ENCODE measurements at regions not wholly inside any gene's neighbourhood (a gene's known extent, or its start where the extent isn't known, plus 50 kb on each side); places are given as distances from the start of the nearest gene placed in this dataset.

DNA sequence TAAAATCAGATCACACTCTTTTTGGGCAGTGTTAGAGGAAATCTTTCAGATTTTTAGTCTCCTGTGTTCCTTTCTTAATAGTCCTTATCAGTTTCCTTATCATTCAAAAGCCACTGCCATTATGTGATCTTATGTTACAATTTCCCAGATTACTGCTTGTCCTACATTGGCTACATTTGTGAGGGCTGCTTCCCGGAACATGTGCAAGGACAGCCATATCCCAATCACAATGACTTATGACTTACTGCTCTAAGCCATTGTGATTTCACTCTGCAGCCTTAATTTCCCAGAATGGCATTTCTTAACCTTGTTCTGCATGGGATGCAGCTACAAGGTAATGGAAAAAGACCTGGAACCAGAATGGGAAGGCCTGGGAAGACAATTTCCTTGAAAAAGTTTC, 125.1 kb upstream of the PPP2R3A start:
- Histone ChIP-seq H3K79me2 (no peaks in the 10 kb centered on the region), H3K4me2 (ENCODE audit: low read length) (no peak overlapping the region), H3K4me3 (ENCODE audit: low read depth, low read length) (no peak overlapping the region), H3K27me3 (ENCODE audit: control insufficient read depth, insufficient read depth, low read length) (no peaks in the 10 kb centered on the region), H3K27ac (no peak overlapping the region), H3K4me1 (no peaks in the 10 kb centered on the region), H2AFZ (no peak overlapping the region), H3K9me3 (ENCODE audit: control insufficient read depth, low read length) (no peaks in the 10 kb centered on the region), H3K36me3 (ENCODE audit: control insufficient read depth, insufficient read depth, low read length) (no peaks in the 10 kb centered on the region), H3K9ac (no peak overlapping the region)
- TF ChIP-seq, protein P1, sequence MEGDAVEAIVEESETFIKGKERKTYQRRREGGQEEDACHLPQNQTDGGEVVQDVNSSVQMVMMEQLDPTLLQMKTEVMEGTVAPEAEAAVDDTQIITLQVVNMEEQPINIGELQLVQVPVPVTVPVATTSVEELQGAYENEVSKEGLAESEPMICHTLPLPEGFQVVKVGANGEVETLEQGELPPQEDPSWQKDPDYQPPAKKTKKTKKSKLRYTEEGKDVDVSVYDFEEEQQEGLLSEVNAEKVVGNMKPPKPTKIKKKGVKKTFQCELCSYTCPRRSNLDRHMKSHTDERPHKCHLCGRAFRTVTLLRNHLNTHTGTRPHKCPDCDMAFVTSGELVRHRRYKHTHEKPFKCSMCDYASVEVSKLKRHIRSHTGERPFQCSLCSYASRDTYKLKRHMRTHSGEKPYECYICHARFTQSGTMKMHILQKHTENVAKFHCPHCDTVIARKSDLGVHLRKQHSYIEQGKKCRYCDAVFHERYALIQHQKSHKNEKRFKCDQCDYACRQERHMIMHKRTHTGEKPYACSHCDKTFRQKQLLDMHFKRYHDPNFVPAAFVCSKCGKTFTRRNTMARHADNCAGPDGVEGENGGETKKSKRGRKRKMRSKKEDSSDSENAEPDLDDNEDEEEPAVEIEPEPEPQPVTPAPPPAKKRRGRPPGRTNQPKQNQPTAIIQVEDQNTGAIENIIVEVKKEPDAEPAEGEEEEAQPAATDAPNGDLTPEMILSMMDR (IDR thresholded peaks at IDR 0.05), result no peak

DNA sequence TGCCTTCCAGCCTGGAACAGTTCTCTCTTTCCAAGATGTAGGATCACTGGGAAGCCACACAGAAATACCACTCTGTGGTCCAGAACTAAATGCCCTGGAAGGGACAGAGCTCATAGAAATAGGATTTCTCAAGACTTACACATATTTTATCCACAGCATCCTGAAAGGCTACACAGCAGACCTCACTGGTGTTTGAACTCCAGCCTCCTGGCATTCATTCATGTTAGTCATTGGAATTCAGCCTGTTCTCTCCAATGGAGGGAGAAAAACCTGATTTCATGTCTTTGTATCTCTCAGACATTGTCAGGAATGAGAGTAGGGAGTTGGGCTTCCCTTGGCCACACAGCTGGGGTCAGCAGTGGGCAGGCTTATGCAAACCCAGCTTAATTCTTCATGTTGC, 121.1 kb upstream of the PPP2R3A start:
- Histone ChIP-seq H3K27ac (no peak overlapping the region), H3K79me2 (no peaks in the 10 kb centered on the region), H3K27me3 (ENCODE audit: control insufficient read depth, insufficient read depth, low read length) (no peaks in the 10 kb centered on the region), H3K9me3 (ENCODE audit: control insufficient read depth, low read length) (no peaks in the 10 kb centered on the region), H3K9ac (no peak overlapping the region), H3K4me2 (ENCODE audit: low read length) (no peak overlapping the region), H3K4me1 (no peaks in the 10 kb centered on the region), H3K4me3 (ENCODE audit: low read depth, low read length) (no peak overlapping the region), H3K36me3 (ENCODE audit: control insufficient read depth, insufficient read depth, low read length) (no peaks in the 10 kb centered on the region), H2AFZ (no peak overlapping the region)
- TF ChIP-seq, protein P1 (IDR thresholded peaks at IDR 0.05), result no peak

DNA sequence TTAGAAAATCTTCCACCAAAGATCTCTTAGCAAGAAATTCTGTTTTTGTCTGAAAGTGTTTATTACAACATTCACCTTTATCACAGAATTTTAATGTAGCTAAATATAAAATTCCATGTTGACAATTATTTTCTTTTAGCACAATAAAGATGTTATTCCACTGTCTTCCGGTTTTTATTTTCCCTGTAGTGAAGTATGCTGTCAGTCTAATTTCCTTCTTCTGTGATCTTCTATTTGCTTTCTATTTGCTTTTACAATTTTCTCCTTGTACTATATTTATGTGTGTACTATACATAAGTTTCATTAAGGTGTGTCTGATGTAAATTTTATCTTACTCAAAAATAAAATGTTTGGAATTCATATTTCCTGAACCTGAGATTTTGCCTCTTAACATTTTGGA, 117.5 kb upstream of the PPP2R3A start:
- Histone ChIP-seq H3K9ac (no peak overlapping the region), H2AFZ (no peak overlapping the region), H3K27ac (no peak overlapping the region), H3K79me2 (no peaks in the 10 kb centered on the region), H3K27me3 (ENCODE audit: control insufficient read depth, insufficient read depth, low read length) (no peaks in the 10 kb centered on the region), H3K4me3 (ENCODE audit: low read depth, low read length) (no peak overlapping the region), H3K4me1 (no peaks in the 10 kb centered on the region), H3K9me3 (ENCODE audit: control insufficient read depth, low read length) (no peaks in the 10 kb centered on the region), H3K36me3 (ENCODE audit: control insufficient read depth, insufficient read depth, low read length) (no peaks in the 10 kb centered on the region), H3K4me2 (ENCODE audit: low read length) (no peak overlapping the region)
- TF ChIP-seq, protein P1 (IDR thresholded peaks at IDR 0.05), result no peak

DNA sequence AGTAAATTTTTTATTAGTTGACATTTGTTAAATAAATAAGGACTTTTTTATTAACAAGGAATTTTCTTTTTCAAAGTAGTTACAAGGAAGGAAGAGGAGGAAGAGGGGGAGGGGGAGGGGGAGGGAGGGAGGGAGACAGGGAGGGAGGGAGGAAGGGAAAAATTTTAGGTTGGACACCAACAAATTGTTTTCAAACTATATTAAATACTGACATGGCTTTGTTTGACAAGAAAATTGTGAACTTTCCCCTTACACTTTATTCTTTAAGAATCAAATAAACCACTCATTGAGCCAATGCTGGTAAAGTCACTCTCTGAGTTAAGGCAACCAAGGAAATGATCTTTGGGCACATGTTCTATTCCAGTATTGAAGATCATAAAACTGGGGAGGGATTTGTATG, 115.7 kb upstream of the PPP2R3A start:
- H3K9me3 ChIP-seq (ENCODE audit: control insufficient read depth, low read length), result no peaks in the 10 kb centered on the region
- H3K79me2 ChIP-seq, result no peaks in the 10 kb centered on the region
- no peaks in the 10 kb centered on the region for H3K4me1 ChIP-seq
- H3K27ac ChIP-seq, result no peak overlapping the region
- TF ChIP-seq, protein P1 (IDR thresholded peaks at IDR 0.05), result no peak
- H3K9ac ChIP-seq, result no peak overlapping the region
- H3K27me3 ChIP-seq (ENCODE audit: control insufficient read depth, insufficient read depth, low read length), result no peaks in the 10 kb centered on the region
- no peaks in the 10 kb centered on the region for H3K36me3 ChIP-seq (ENCODE audit: control insufficient read depth, insufficient read depth, low read length)
- no peak overlapping the region for H3K4me3 ChIP-seq (ENCODE audit: low read depth, low read length)
- H3K4me2 ChIP-seq (ENCODE audit: low read length), result no peak overlapping the region
- H2AFZ ChIP-seq, result no peak overlapping the region

DNA sequence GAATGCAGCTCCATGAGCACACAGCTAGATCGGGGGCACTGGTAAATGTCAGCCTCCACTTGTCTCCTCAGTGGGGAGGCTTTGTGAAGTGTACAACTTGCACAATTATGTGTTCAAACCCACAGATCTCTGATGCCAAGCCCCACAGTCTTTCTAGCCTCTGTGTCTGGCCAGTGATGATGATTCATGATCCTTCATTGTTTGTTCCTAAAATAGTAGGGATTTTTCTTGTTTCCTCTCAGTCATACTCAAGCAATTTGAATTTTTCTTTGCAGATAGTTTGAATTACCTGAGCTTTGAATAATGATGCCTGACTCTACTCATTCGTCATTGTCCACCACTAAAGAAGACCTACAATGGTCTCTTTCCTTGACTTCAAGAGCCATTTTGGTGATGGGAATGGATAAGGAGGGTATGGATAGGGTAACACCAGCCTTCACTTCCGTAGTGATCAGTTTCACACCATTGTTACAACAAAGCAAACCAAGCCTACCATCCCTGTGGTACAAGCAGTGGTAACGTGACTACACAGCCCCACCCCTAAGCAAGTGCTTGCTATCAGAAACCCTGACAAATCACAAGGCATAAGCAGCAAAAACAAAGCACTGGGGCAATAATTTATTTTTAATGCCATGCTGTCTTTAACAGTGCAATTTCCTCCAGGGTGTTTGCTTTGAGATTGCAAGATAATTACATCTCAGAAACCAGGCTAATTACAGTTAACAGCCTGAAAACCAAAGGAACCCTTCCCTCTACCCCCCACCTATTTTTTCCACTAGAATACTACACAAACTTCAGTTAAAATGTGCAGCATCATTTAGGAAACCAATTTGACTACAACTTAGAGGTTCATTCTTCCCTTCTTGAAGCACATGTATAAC, 114.1 kb upstream of the PPP2R3A start:
- no peak overlapping the region for H2AFZ ChIP-seq
- no peak overlapping the region for H3K9ac ChIP-seq
- no peaks in the 10 kb centered on the region for H3K79me2 ChIP-seq
- H3K27ac ChIP-seq, result no peak overlapping the region
- H3K4me1 ChIP-seq, result no peaks in the 10 kb centered on the region
- no peaks in the 10 kb centered on the region for H3K9me3 ChIP-seq (ENCODE audit: control insufficient read depth, low read length)
- TF ChIP-seq, protein P1 (IDR thresholded peaks at IDR 0.05), result no peak
- no peaks in the 10 kb centered on the region for H3K27me3 ChIP-seq (ENCODE audit: control insufficient read depth, insufficient read depth, low read length)
- H3K4me2 ChIP-seq (ENCODE audit: low read length), result no peak overlapping the region
- H3K36me3 ChIP-seq (ENCODE audit: control insufficient read depth, insufficient read depth, low read length), result no peaks in the 10 kb centered on the region
- H3K4me3 ChIP-seq (ENCODE audit: low read depth, low read length), result no peak overlapping the region

All from parathyroid adenoma (tissue), 2 donors.